Body of pancreas (tissue), 4 donors: ENCODE measurements at regions not wholly inside any gene's neighbourhood (a gene's known extent, or its start where the extent isn't known, plus 50 kb on each side); places are given as distances from the start of the nearest gene placed in this dataset.
"Not testable (repeated sequence)": the region's sequence is repeated elsewhere in the genome, so short reads cannot be mapped to it uniquely, and the experiment has no call there.

Experiments used
- CTCF ChIP-seq, 7 experiments: fragments of 450-650 bp in 4 of 7; fragments of 200-600 bp in 3 of 7; sonication (generic) in 3 of 7; IDR thresholded peaks; one replicate each; pipeline ENCODE4 v1.5.1; 2016 to 2019; ENCODE audit warnings: antibody characterized with exemption in 7 of 7
- POLR2A ChIP-seq, 3 donors: fragments of 450-650 bp; IDR thresholded peaks; one replicate each; pipeline ENCODE4 v1.6.1; 2016; ENCODE audit warnings: antibody characterized with exemption in 3 of 3, mild to moderate bottlenecking in 2 of 3

- TF ChIP-seq CTCF, POLR2A (IDR thresholded peaks at IDR 0.05): not testable (repeated sequence)
These were observed 285.3 kb upstream of the DPP6 start for GRCh38 chr7:153766926-153767325.
